K562 (cell line): ENCODE measurements at regions not wholly inside any gene's neighbourhood (a gene's known extent, or its start where the extent isn't known, plus 50 kb on each side); places are given as distances from the start of the nearest gene placed in this dataset.

Experiments used
- ATAC-seq: fragments of 200-7000 bp; cut with Tn5 transposase; 3 replicates; pipeline ENCODE4 v1.9.1; 2020; ENCODE audit warnings: moderate library complexity
- BruUV-seq: library from RNA; stranded (reverse); fragments of 400-500 nt; replicated peaks from 2 replicates; lab custom pipeline; 2021; lab: Mats Ljungman, UMichigan
- CTCF ChIA-PET: fragments of 300-600 bp; formaldehyde crosslinking; extraction: SDS; loops from one replicate; lab custom pipeline; 2021; ENCODE audit warnings: low intra/inter-chr PET ratio; lab: Yijun Ruan, JAX
- POLR2A ChIA-PET: fragments of 300-600, 350-650 bp; sonication (Branson Sonifier 250); formaldehyde crosslinking; extraction: SDS; loops from one replicate; lab custom pipeline; 2021; ENCODE audit warnings: antibody characterized with exemption, inconsistent platforms; lab: Yijun Ruan, JAX
- DNase-seq, 4 experiments: peaks; one replicate each; pipeline versions ENCODE4 v3.0.0 to v3.0.0-alpha.2; 2011 to 2018; ENCODE audit warnings: low spot score in 3 of 4, mixed read lengths in 3 of 4; ENCODE audit errors: extremely low read depth in 1 of 4
- FAIRE-seq: peaks from 2 replicates; lab custom pipeline; 2011; peaks lifted over from hg19 to GRCh38; lab: Jason Lieb, UNC
- H2AFZ ChIP-seq: 2 replicates; pipeline ENCODE4 v1.6.0; 2011; ENCODE audit warnings: low read depth, low read length, control low read depth, inconsistent platforms
- H3K27ac ChIP-seq: fragments of 200-600 bp; 3 replicates; pipeline ENCODE4 v1.8.0; 2011; ENCODE audit warnings: low read depth, mild to moderate bottlenecking, control low read depth, inconsistent platforms, low read length, moderate library complexity, mixed read lengths; ENCODE audit errors: extremely low read depth
- H3K27me3 ChIP-seq, 2 experiments: fragments of 300-600 bp in 1 of 2; 2 replicates in 1 of 2; 3 replicates in 1 of 2; pipeline versions ENCODE4 v1.6.0 to v1.8.0; 2011; ENCODE audit warnings: inconsistent platforms in 2 of 2, low read length in 2 of 2, mild to moderate bottlenecking in 1 of 2, mixed read lengths in 1 of 2, moderate library complexity in 1 of 2; ENCODE audit not compliant: control insufficient read depth in 2 of 2, insufficient read depth in 2 of 2
- H3K36me3 ChIP-seq: fragments of 300-600 bp; 3 replicates; pipeline ENCODE4 v1.8.0; 2011; ENCODE audit warnings: mild to moderate bottlenecking, low read length, inconsistent platforms; ENCODE audit not compliant: control insufficient read depth, insufficient read depth
- H3K4me1 ChIP-seq, 2 experiments: fragments of 200-600 bp in 1 of 2; replicated peaks in 1 of 2; 2 replicates in 1 of 2; 3 replicates in 1 of 2; pipeline versions ENCODE4 v1.5.1 to v1.8.0; 2011; ENCODE audit warnings: inconsistent platforms in 2 of 2, low read length in 2 of 2, mild to moderate bottlenecking in 1 of 2, mixed read lengths in 1 of 2, moderate library complexity in 1 of 2; ENCODE audit not compliant: control insufficient read depth in 2 of 2, insufficient read depth in 2 of 2
- H3K4me2 ChIP-seq: 2 replicates; pipeline ENCODE4 v1.6.1; 2011; ENCODE audit warnings: low read length, control low read depth, inconsistent platforms, mixed read lengths; ENCODE audit not compliant: insufficient read depth
- H3K4me3 ChIP-seq: fragments of 200-600 bp; sonication (generic), shearing (Covaris generic); 2 replicates; pipeline ENCODE4 v1.5.1; 2016; ENCODE audit warnings: control low read depth, inconsistent platforms
- H3K79me2 ChIP-seq: fragments of 200-600 bp; 3 replicates; pipeline ENCODE4 v1.8.0; 2011; ENCODE audit warnings: low read length, inconsistent platforms; ENCODE audit not compliant: control insufficient read depth, insufficient read depth
- H3K9ac ChIP-seq, 2 experiments: 2 replicates each; pipeline versions ENCODE4 v1.6.0 to v1.6.1; 2011; ENCODE audit warnings: low read depth in 2 of 2, low read length in 2 of 2, control low read depth in 1 of 2, inconsistent platforms in 1 of 2, mild to moderate bottlenecking in 1 of 2, mixed read lengths in 1 of 2; ENCODE audit not compliant: insufficient read depth in 1 of 2
- H3K9me1 ChIP-seq: one replicate; pipeline ENCODE4 v1.6.0; 2011; ENCODE audit warnings: inconsistent platforms, mild to moderate bottlenecking, low read length, moderate library complexity; ENCODE audit not compliant: control insufficient read depth, insufficient read depth
- H3K9me3 ChIP-seq: replicated peaks from 2 replicates; pipeline ENCODE4 v1.5.1; 2011; ENCODE audit warnings: low read depth, low read length, inconsistent platforms; ENCODE audit not compliant: control insufficient read depth, insufficient read depth
- H4K20me1 ChIP-seq: replicated peaks from 2 replicates; pipeline ENCODE4 v1.6.1; 2011; ENCODE audit warnings: low read length, inconsistent platforms, mixed read lengths; ENCODE audit not compliant: control insufficient read depth, insufficient read depth
- ATF2 ChIP-seq: sonication (generic); formaldehyde crosslinking; IDR thresholded peaks from 2 replicates; pipeline ENCODE4 v1.8.1; 2022; ENCODE audit warnings: missing genetic modification reagents
- BRD9 ChIP-seq: fragments of 450-650 bp; IDR thresholded peaks from 2 replicates; pipeline ENCODE4 v1.6.1; 2018; ENCODE audit warnings: low read depth; ENCODE audit not compliant: partially characterized antibody
- ESRRB ChIP-seq: fragments of 250-450 bp; sonication (Bioruptor Pico); IDR thresholded peaks from 2 replicates; pipeline ENCODE4 v1.5.0; 2020; ENCODE audit warnings: mild to moderate bottlenecking, moderate library complexity, borderline replicate concordance
- FOSL1 ChIP-seq: fragments of 200-800 bp; sonication (Bioruptor generic); conservative IDR thresholded peaks from 2 replicates; pipeline ENCODE4 v1.6.1; 2016; ENCODE audit warnings: missing genetic modification characterization, missing compliant biosample characterization
- IRF2 ChIP-seq: sonication (generic); formaldehyde crosslinking; IDR thresholded peaks from 2 replicates; pipeline ENCODE4 v1.8.1; 2022; ENCODE audit warnings: mild to moderate bottlenecking, missing genetic modification reagents
- MAX ChIP-seq: sonication (generic); formaldehyde crosslinking; IDR thresholded peaks from 2 replicates; pipeline ENCODE4 v1.9.0; 2022; ENCODE audit warnings: mild to moderate bottlenecking, missing genetic modification reagents
- NELFE ChIP-seq: IDR thresholded peaks from 2 replicates; pipeline ENCODE4 v1.6.1; 2011; ENCODE audit warnings: mild to moderate bottlenecking; ENCODE audit not compliant: insufficient read depth, insufficient read length
- RUNX1 ChIP-seq: sonication (generic); IDR thresholded peaks from 2 replicates; pipeline ENCODE4 v1.6.1; 2016; ENCODE audit warnings: antibody characterized with exemption, low read depth
- SMC3 ChIP-seq: conservative IDR thresholded peaks from 2 replicates; pipeline ENCODE4 v1.6.1; 2011; ENCODE audit warnings: low read depth, low read length, improper control_type of control experiment; ENCODE audit not compliant: insufficient read depth
- ZFP30 ChIP-seq: fragments of 250-450 bp; sonication (Bioruptor Pico); IDR thresholded peaks from 2 replicates; pipeline ENCODE4 v1.8.0; 2022; ENCODE audit warnings: moderate library complexity, mild to moderate bottlenecking, inconsistent platforms, borderline replicate concordance
- ZFX ChIP-seq: sonication (generic); formaldehyde crosslinking; IDR thresholded peaks from 2 replicates; pipeline ENCODE4 v1.8.0; 2022; ENCODE audit warnings: mild to moderate bottlenecking, missing genetic modification reagents, moderate library complexity
- ZMIZ1 ChIP-seq, 2 experiments: fragments of 150-350 bp in 1 of 2; IDR thresholded peaks; 2 replicates each; pipeline ENCODE4 v1.6.1; 2012 to 2016; ENCODE audit warnings: low read depth in 2 of 2, low read length in 2 of 2, mild to moderate bottlenecking in 1 of 2, moderate library complexity in 1 of 2
- ZNF764 ChIP-seq: fragments of 250-450 bp; sonication (Bioruptor Pico); IDR thresholded peaks from 2 replicates; pipeline ENCODE4 v1.4.0; 2020; ENCODE audit warnings: low read depth, mild to moderate bottlenecking, moderate library complexity
- ZNF830 ChIP-seq: fragments of 250-450 bp; sonication (Bioruptor Pico); IDR thresholded peaks from 2 replicates; pipeline ENCODE4 v1.5.0; 2021; ENCODE audit warnings: mild to moderate bottlenecking
- WGBS: fragments of 100-300 bp; shearing (Covaris generic); methylation state at CpG from one replicate; pipeline ENCODE4 v1.1.6; 2016; ENCODE audit warnings: low coverage, mixed read lengths; ENCODE audit not compliant: insufficient coverage; ENCODE audit errors: missing lambda C conversion rate; 5-methylcytosine and 5-hydroxymethylcytosine counted together
- in situ Hi-C: fragments of 300-500 bp; cut with MboI; formaldehyde crosslinking; loops from 4 replicates; pipeline ENCODE4 v1.15.0; 2018; ENCODE audit warnings: inconsistent platforms, mixed read lengths
- intact Hi-C: fragments of 100-400 bp; cut with micrococcal nuclease; formaldehyde crosslinking; loops from 2 replicates; pipeline ENCODE4 v1.14.2; 2022
- TF ChIP-seq, protein P1 (sequence below): sonication (generic); formaldehyde crosslinking; IDR thresholded peaks from 2 replicates; pipeline ENCODE4 v1.8.0; 2022; ENCODE audit warnings: missing genetic modification reagents, mild to moderate bottlenecking, moderate library complexity, borderline replicate concordance
- TF ChIP-seq, protein P2 (sequence below): sonication (generic); formaldehyde crosslinking; IDR thresholded peaks from 2 replicates; pipeline ENCODE4 v1.8.0; 2022; ENCODE audit warnings: mild to moderate bottlenecking, missing genetic modification reagents

DNA sequence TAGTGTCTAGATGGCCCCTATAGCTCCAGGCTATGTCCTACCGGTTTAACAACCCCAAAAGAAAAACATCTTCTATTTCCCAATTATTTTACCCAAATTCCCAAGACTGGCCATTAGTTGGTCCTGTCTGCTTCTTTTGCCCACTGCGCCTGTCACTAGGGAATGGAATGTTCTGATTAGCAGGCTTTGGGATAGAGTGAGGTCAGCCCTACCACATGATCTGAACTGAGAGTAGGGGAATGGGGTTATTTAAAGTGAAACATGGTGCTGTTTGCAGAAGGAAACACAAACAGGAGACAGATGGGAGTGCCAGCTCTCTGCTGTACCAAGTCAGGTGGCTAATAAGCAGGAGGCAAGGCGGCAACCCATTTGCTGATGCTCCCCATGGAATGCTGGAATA is 635.6 kb upstream of the CFAP20DC start:
- H3K4me2 ChIP-seq: no peak overlapping the region
- ATAC-seq: no peak
- DNase-seq: no peak
- H3K27me3 ChIP-seq: no peaks in the 10 kb centered on the region
- H3K36me3 ChIP-seq: no peaks in the 10 kb centered on the region
- no peaks in the 10 kb centered on the region for H3K9me3 ChIP-seq
- H3K79me2 ChIP-seq: no peaks in the 10 kb centered on the region
- H3K27ac ChIP-seq: no peak overlapping the region
- no peak overlapping the region for H3K9ac ChIP-seq
- no peak overlapping the region for H3K4me3 ChIP-seq
- no TSS peak for BruUV-seq
- no peaks in the 10 kb centered on the region for H3K9me1 ChIP-seq
- H3K4me1 ChIP-seq: no peaks in the 10 kb centered on the region
- in situ Hi-C loops (no loop called here), intact Hi-C loops (no loop called here)
- CTCF ChIA-PET: interaction anchor here (0.6 kb wide), 1 partner anchor 226 kb away, joined by 3 read pairs; no protein-coding TSS in a partner anchor
- no peak for FAIRE-seq
- WGBS: 0% methylated on average over 3 of the region's 3 CpGs
- no peak overlapping the region for H2AFZ ChIP-seq
- no peaks in the 10 kb centered on the region for H4K20me1 ChIP-seq
- POLR2A ChIA-PET: no interaction called here
- TF ChIP-seq, protein P1, sequence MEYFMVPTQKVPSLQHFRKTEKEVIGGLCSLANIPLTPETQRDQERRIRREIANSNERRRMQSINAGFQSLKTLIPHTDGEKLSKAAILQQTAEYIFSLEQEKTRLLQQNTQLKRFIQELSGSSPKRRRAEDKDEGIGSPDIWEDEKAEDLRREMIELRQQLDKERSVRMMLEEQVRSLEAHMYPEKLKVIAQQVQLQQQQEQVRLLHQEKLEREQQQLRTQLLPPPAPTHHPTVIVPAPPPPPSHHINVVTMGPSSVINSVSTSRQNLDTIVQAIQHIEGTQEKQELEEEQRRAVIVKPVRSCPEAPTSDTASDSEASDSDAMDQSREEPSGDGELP (CRISPR knock-in tag): no peak
- no peak for TF ChIP-seq ATF2 (CRISPR knock-in tag)
- TF ChIP-seq RUNX1: no peak
- no peak for TF ChIP-seq ZNF830 (CRISPR knock-in tag)
- TF ChIP-seq ESRRB: no peak
- TF ChIP-seq BRD9: no peak
- TF ChIP-seq IRF2 (CRISPR knock-in tag): no peak
- TF ChIP-seq ZFP30 (CRISPR knock-in tag): no peak
- TF ChIP-seq MAX (CRISPR knock-in tag): no peak
- no peak for TF ChIP-seq FOSL1
- TF ChIP-seq ZNF764 (CRISPR knock-in tag): no peak
- TF ChIP-seq ZFX (CRISPR knock-in tag): no peak
- TF ChIP-seq NELFE: no peak
- TF ChIP-seq ZMIZ1 (IDR thresholded peaks at IDR 0.05; ENCODE audit: low read depth in 2 of 2, low read length in 2 of 2): no peak
- TF ChIP-seq, protein P2, sequence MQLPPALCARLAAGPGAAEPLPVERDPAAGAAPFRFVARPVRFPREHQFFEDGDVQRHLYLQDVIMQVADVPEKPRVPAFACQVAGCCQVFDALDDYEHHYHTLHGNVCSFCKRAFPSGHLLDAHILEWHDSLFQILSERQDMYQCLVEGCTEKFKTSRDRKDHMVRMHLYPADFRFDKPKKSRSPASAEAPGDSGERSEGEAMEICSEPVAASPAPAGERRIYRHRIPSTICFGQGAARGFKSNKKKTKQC (CRISPR knock-in tag): no peak
- no peak for TF ChIP-seq SMC3
